Adrenal gland (tissue), 5 donors: ENCODE measurements at regions not wholly inside any gene's neighbourhood (a gene's known extent, or its start where the extent isn't known, plus 50 kb on each side); places are given as distances from the start of the nearest gene placed in this dataset.

ENCODE experiments used
- POLR2A ChIP-seq, 2 donors: fragments of 450-650 bp; IDR thresholded peaks; one replicate each; pipeline ENCODE4 v1.6.1; 2017; ENCODE audit warnings: antibody characterized with exemption in 2 of 2, mild to moderate bottlenecking in 2 of 2, moderate library complexity in 1 of 2
- TF ChIP-seq, protein P1 (sequence below), 6 experiments: fragments of 450-650 bp in 4 of 6; fragments of 200-600 bp in 2 of 6; sonication (generic) in 1 of 6; IDR thresholded peaks; 1 replicate in 5 of 6; 2 replicates in 1 of 6; pipeline versions ENCODE4 v1.5.1 to v1.8.0; 2016 to 2021; ENCODE audit warnings: antibody characterized with exemption in 6 of 6, mild to moderate bottlenecking in 2 of 6, moderate library complexity in 1 of 6
- donor health status: DM: no; HTN: no; CAD: no.

DNA sequence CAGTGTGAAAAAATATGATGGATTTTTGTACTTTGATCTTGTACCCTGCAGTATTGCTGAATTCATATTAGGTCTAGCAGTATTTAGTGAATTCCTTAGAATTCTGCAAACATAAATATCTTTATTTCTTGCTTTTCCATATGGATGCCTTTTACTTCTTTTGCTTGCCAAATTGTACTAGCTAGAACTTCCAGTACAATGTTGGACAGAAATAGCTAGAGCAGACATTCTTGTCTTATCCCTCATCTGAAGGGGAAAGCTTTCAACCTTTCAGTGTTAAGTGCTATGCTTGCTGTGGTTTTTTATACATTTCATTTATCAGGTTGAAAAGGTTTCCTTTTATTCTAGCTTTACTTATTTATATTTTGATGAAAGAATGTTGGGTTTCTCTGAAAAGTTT lies 1321.9 kb upstream of the CHAC2 start:
- TF ChIP-seq, protein P1, sequence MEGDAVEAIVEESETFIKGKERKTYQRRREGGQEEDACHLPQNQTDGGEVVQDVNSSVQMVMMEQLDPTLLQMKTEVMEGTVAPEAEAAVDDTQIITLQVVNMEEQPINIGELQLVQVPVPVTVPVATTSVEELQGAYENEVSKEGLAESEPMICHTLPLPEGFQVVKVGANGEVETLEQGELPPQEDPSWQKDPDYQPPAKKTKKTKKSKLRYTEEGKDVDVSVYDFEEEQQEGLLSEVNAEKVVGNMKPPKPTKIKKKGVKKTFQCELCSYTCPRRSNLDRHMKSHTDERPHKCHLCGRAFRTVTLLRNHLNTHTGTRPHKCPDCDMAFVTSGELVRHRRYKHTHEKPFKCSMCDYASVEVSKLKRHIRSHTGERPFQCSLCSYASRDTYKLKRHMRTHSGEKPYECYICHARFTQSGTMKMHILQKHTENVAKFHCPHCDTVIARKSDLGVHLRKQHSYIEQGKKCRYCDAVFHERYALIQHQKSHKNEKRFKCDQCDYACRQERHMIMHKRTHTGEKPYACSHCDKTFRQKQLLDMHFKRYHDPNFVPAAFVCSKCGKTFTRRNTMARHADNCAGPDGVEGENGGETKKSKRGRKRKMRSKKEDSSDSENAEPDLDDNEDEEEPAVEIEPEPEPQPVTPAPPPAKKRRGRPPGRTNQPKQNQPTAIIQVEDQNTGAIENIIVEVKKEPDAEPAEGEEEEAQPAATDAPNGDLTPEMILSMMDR (IDR thresholded peaks at IDR 0.05), result no peak
- TF ChIP-seq POLR2A (IDR thresholded peaks at IDR 0.05), result no peak
